ENCODE measurements at regions not wholly inside any gene's neighbourhood (a gene's known extent, or its start where the extent isn't known, plus 50 kb on each side); places are given as distances from the start of the nearest gene placed in this dataset.

DNA sequence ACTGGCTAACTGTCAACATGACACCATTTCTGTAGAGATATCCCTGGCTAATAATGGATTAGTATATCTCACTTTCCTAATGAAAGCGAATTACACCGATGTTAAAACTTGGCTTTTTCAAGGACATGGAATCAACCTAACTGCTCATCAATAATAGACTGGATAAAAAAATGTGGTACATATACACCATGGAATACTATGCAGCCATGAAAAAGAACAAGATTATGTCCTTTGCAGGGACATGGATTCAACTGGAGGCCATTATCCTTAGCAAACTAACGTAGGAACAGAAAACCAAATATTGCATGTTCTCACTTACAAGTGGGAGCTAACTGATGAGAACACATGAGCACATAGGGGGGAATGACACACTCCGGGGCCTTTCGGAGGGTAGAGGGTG is 62.6 kb downstream of the ZIC1 start:
- TF ChIP-seq, protein P1, sequence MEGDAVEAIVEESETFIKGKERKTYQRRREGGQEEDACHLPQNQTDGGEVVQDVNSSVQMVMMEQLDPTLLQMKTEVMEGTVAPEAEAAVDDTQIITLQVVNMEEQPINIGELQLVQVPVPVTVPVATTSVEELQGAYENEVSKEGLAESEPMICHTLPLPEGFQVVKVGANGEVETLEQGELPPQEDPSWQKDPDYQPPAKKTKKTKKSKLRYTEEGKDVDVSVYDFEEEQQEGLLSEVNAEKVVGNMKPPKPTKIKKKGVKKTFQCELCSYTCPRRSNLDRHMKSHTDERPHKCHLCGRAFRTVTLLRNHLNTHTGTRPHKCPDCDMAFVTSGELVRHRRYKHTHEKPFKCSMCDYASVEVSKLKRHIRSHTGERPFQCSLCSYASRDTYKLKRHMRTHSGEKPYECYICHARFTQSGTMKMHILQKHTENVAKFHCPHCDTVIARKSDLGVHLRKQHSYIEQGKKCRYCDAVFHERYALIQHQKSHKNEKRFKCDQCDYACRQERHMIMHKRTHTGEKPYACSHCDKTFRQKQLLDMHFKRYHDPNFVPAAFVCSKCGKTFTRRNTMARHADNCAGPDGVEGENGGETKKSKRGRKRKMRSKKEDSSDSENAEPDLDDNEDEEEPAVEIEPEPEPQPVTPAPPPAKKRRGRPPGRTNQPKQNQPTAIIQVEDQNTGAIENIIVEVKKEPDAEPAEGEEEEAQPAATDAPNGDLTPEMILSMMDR (IDR thresholded peaks at IDR 0.05; ENCODE audit: insufficient read depth, low read length, missing control alignments) = no peak
- CTCF ChIA-PET = no interaction called here

DNA sequence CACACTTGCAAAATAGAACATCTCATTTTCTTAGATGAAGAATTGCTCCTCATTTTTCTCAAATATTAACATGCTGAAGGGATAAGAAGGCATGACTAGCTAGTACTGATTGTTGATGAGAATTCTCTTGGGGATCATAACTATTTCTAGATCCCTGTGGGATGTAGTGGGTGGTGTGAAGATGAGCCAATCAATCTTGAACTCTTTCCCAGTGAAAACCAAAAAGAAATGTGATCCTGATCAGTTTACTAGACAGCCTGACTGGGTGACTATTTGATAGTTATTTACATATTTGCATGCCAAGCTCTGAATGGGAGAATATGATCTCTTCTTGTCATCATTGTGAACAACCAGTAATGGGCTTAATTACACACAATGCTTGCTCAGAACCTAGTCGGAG is 63.7 kb downstream of the ZIC1 start:
- no peak for DNase-seq (ENCODE audit: low read depth, low spot score)
- POLR2A ChIA-PET = no interaction called here
- no peak overlapping the region for H3K4me3 ChIP-seq (ENCODE audit: low read depth, low read length)
- TF ChIP-seq, protein P1 (IDR thresholded peaks at IDR 0.05; ENCODE audit: insufficient read depth, low read length, missing control alignments) = no peak
- CTCF ChIA-PET = interaction anchor here (1.2 kb wide), 1 partner anchor 604 kb away, joined by 3 read pairs; no protein-coding TSS in a partner anchor

More for the DNA sequence above, 62.6 kb downstream of the ZIC1 start:
- no peak overlapping the region for H3K4me3 ChIP-seq (ENCODE audit: low read depth, low read length)
- POLR2A ChIA-PET = no interaction called here
- DNase-seq (ENCODE audit: low read depth, low spot score) = no peak

DNA sequence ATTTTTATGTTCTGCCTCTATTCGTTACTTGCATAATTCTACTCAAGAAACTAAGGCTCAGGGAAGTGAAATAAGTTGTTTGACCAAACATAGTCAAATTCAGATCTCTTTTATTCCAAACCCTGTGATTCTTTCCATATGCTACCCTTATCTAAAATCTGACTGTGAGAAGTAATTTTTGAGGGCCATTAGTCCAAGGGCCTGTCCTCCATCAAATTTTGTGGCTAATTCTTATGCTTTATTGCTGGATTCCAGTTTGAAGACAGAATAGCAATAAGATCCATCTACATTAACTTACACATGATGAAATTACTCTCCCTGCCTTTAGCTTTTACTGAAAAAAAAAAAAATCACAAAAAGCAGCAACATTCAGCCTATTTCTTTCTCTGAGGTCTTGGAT is 74.0 kb downstream of the ZIC1 start:
- ChIA-PET POLR2A (no interaction called here), CTCF (no interaction called here)
- H3K4me3 ChIP-seq (ENCODE audit: low read depth, low read length) = no peak overlapping the region
- no peak for DNase-seq (ENCODE audit: low read depth, low spot score)
- TF ChIP-seq, protein P1 (IDR thresholded peaks at IDR 0.05; ENCODE audit: insufficient read depth, low read length, missing control alignments) = no peak

DNA sequence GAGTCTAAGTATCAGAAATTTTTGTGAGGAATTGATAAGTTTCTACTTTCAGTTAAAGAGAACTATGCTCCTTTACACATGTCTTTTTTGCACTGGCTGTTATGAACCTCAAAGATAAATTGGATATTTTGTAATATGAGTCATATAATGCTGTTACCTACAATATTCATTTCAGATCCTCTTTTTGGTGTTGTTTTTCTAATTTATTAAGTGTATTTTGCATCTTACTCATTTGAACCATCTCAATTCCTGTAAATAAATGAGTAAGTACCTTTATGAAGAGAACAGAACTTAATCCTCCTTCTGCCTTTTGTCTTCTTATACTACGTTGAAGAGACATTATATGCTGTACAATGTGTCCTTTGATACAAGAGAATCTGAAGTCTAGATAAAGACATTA is 74.4 kb downstream of the ZIC1 start:
- ChIA-PET POLR2A (no interaction called here), CTCF (no interaction called here)
- no peak for DNase-seq (ENCODE audit: low read depth, low spot score)
- H3K4me3 ChIP-seq (ENCODE audit: low read depth, low read length) = no peak overlapping the region
- TF ChIP-seq, protein P1 (IDR thresholded peaks at IDR 0.05; ENCODE audit: insufficient read depth, low read length, missing control alignments) = no peak

DNA sequence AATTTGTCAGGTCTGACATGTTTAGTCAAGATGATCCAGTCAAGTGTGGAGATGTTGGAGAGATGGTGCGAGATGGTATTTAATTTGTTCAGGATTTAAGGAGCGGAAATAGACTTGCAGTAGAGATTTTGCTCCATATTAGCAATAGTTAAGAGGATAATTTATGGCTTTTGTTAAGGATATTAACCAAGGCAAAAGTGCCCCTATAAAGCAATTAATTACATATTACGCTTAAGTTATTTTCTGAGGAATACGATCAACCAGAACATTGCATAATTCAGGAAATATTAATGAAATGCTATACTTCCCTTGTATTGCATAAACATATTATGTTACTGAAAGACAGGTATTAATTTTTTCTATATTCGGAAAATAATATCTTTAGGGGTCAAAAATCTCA is 83.9 kb downstream of the ZIC1 start:
- H3K4me3 ChIP-seq (ENCODE audit: low read depth, low read length) = no peak overlapping the region
- TF ChIP-seq, protein P1 (IDR thresholded peaks at IDR 0.05; ENCODE audit: insufficient read depth, low read length, missing control alignments) = no peak
- no peak for DNase-seq (ENCODE audit: low read depth, low spot score)
- POLR2A ChIA-PET = no interaction called here
- CTCF ChIA-PET = no interaction called here

DNA sequence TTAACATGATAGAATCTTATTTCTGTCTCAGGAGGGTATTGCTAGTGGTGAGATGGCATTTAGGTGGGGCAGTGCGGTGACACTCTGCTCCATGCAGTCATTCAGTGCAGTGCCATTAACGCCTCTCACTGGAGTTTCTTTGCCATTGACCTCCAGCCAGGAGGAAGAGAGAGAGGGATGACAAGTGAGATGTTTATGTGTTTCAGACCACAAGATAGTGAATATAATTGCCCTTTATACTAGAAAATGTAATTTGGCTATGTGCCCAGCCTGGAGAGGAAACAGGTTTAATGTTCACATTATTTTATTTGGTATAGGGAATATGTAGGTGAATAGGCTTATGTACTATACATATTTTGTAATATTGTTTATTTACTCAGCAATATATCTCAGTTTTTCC is 84.5 kb downstream of the ZIC1 start:
- H3K4me3 ChIP-seq (ENCODE audit: low read depth, low read length) = no peak overlapping the region
- CTCF ChIA-PET = no interaction called here
- no peak for DNase-seq (ENCODE audit: low read depth, low spot score)
- TF ChIP-seq, protein P1 (IDR thresholded peaks at IDR 0.05; ENCODE audit: insufficient read depth, low read length, missing control alignments) = no peak
- POLR2A ChIA-PET = no interaction called here

Data from AG04449 (cell line).